ENCODE measurements at regions not wholly inside any gene's neighbourhood (a gene's known extent, or its start where the extent isn't known, plus 50 kb on each side); places are given as distances from the start of the nearest gene placed in this dataset.

DNA sequence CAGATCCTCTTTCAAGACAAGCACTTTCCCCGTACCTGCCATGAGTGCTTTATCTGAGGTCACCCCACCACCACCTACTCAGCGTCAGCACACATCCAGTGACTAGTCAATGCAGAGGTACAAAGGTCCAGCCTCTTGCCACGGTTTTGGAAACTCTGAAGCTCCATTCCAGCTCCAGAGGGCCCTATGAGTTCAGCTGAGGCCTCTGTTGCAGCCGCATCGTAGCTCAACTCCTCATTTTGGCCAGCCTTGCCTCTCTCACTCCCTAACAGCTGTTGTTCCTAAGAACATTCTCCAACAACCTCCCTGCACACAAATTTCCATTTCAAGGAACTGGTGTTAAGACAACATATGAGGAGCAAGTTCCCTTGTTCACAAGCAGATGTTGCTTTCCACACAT lies 405.1 kb upstream of the PROK2 start:
- H3K4me1 Mint-ChIP-seq (ENCODE audit: low read depth) = peaks cover 13% of the 10 kb centered on the region
- no peak overlapping the region for H3K27ac Mint-ChIP-seq
- peaks cover 1% of the 10 kb centered on the region for H3K36me3 Mint-ChIP-seq (ENCODE audit: low read depth)
- no peaks in the 10 kb centered on the region for H3K27me3 Mint-ChIP-seq (ENCODE audit: low read depth)
- H3K4me3 Mint-ChIP-seq = no peak overlapping the region
- H3K9me3 Mint-ChIP-seq = peaks cover 17% of the 10 kb centered on the region

DNA sequence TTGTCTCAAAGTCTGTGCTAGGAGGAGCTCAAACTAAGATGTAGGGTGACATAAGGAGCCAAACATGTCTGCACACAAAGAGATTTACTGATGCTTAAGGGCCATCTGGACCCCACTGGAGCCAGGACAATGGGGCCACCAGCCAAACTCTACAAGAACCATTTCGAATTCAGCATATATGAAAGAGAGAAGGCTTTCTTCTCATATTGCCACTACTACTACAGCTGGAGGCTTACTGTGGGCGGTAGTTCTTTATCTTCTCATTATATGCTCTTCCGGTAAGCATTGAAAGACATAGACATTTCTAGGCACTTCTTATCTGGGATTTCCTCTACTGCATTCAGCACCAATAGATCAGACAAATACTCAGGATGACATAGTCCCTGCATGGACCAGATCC lies 404.4 kb upstream of the PROK2 start:
- Mint-ChIP-seq H3K9me3 (peaks cover 17% of the 10 kb centered on the region), H3K4me3 (no peak overlapping the region), H3K27me3 (ENCODE audit: low read depth) (no peaks in the 10 kb centered on the region)

DNA sequence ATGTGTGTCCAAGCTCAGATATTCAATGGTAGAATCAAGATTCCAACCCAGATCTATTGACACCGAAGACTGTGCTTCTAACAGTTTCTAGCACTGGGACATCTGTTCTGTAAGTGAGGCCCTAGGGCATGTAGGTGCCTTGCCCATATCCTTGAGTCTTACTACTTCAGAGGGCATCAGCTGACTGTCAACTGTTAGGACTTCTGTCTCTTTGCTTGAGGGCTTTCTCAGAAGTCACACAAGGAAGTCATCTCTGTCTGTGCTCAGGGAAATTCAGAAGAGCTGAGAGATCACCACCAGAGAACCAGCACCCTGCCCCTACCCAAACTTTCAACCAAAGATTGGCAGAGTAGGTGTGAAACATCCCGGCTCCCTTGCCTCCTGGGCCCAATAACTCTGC lies 403.6 kb upstream of the PROK2 start:
- H3K4me3 Mint-ChIP-seq = no peak overlapping the region
- H3K9me3 Mint-ChIP-seq = peaks cover 17% of the 10 kb centered on the region
- no peak overlapping the region for H3K27ac Mint-ChIP-seq

More for the DNA sequence above, 404.4 kb upstream of the PROK2 start:
- peaks cover 13% of the 10 kb centered on the region for H3K4me1 Mint-ChIP-seq (ENCODE audit: low read depth)
- peaks cover 1% of the 10 kb centered on the region for H3K36me3 Mint-ChIP-seq (ENCODE audit: low read depth)
- no peak overlapping the region for H3K27ac Mint-ChIP-seq

DNA sequence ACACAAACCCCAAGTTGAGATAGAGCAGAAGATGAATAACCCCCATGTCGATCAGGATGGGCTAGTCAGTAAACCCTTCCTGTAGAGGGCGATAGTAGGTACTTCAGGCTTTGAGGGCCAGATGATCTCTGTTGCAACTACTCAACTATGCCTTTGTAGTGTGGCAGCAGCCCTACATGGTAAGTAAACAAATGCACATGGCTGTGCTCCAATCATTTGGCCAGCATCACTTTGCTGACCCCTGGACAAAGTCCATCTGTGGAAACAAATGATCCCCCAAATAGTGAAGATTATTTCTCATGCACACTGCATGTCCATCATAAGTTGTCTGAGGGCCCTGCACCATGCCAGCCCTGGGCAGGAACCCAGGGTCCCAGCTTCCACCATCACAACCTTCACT lies 402.2 kb upstream of the PROK2 start:
- Mint-ChIP-seq H3K4me1 (ENCODE audit: low read depth) (peaks cover 13% of the 10 kb centered on the region), H3K27me3 (ENCODE audit: low read depth) (peaks cover 6% of the 10 kb centered on the region), H3K36me3 (ENCODE audit: low read depth) (peaks cover 1% of the 10 kb centered on the region), H3K27ac (no peak overlapping the region), H3K9me3 (peaks cover 12% of the 10 kb centered on the region), H3K4me3 (no peak overlapping the region)

More for the DNA sequence above, 403.6 kb upstream of the PROK2 start:
- H3K36me3 Mint-ChIP-seq (ENCODE audit: low read depth) = peaks cover 1% of the 10 kb centered on the region
- H3K4me1 Mint-ChIP-seq (ENCODE audit: low read depth) = peaks cover 13% of the 10 kb centered on the region
- H3K27me3 Mint-ChIP-seq (ENCODE audit: low read depth) = no peaks in the 10 kb centered on the region

DNA sequence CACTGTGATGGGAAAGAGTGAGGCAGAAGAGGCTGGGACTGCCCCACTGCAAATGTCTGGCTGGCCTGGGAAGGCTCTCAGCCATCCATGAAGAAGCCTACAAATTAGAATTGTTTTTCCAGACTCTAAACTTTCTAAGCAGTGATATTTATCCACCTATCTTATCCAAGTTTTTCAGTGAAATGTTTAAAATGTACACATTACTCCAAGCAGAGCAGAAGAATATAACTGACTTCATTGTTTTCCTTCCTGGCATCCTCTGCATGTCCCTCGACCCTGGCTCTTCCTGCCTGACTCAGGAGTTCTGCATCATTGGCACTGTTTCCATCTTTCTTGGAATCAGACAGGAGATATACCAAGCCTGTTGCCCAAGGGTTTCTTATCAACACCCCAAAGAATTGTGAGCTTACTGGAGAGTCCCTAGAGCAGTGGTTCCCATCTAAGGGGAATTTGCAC lies 401.5 kb upstream of the PROK2 start:
- peaks cover 12% of the 10 kb centered on the region for H3K27me3 Mint-ChIP-seq (ENCODE audit: low read depth)
- H3K27ac Mint-ChIP-seq = no peak overlapping the region
- peaks cover 13% of the 10 kb centered on the region for H3K4me1 Mint-ChIP-seq (ENCODE audit: low read depth)
- H3K36me3 Mint-ChIP-seq (ENCODE audit: low read depth) = peaks cover 1% of the 10 kb centered on the region
- H3K9me3 Mint-ChIP-seq = peaks cover 6% of the 10 kb centered on the region
- H3K4me3 Mint-ChIP-seq = no peak overlapping the region

DNA sequence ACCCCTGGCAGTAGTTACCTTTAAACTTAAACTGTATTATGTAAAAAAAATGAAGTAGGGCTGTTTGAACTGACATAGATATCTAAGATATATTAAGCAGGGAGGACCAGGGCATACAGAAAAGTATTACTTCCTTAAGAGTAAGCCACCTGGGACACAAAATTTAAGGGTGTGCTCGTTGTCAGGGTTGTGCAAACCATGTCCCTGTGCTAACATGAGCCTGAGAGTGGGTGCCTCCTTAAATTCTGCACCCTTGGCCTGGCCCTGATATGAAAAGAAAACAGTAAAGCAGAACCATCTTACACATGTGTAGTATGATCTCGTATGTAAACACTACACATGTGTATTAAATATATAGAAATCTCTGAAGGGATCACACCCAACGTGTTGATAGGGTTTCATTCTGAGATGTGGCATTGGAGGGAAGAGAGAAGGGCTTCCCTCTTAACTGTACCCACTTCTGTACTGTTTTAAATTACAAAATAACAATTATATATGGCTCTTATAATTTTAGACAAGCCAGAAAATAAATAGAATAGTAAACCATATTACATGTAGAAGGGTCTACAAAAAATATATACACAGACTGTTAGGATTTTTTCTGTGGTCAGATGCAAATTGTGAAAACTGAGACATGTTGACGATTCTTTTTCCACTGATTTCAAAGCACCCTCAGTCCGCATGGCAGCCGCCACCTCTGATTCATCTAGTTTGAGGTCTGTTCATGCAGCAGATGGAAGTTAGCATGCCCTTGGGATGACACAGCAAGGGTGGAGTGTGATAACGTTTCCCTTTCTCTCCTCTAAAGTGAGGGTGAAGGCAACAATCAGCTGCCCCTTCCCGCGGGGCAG lies 400.8 kb upstream of the PROK2 start:
- peaks cover under 1% of the 10 kb centered on the region for H3K9me3 Mint-ChIP-seq
- no peaks in the 10 kb centered on the region for H3K36me3 Mint-ChIP-seq (ENCODE audit: low read depth)
- H3K4me3 Mint-ChIP-seq = no peak overlapping the region
- no peak overlapping the region for H3K27ac Mint-ChIP-seq
- H3K4me1 Mint-ChIP-seq (ENCODE audit: low read depth) = peaks cover 13% of the 10 kb centered on the region
- H3K27me3 Mint-ChIP-seq (ENCODE audit: low read depth) = peaks cover 17% of the 10 kb centered on the region

DNA sequence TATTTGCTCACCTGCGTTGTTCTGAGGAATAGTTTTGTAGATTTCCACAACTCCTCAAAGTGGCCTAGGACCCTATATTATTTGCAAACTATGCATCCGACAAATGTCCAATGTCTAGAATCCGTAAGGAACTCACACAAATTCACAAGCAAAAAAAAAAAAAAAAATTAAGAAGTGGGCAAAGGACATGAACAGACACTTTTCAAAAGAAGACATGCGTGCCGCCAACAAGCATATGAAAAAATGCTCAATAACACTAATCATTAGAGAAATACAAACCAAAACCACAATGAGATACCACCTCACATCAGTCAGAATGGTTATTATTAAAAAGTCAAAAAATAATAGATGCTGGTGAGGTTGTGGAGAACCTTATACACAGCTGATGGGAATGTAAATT lies 398.5 kb upstream of the PROK2 start:
- Mint-ChIP-seq H3K36me3 (ENCODE audit: low read depth) (no peaks in the 10 kb centered on the region), H3K4me1 (ENCODE audit: low read depth) (peaks cover 4% of the 10 kb centered on the region), H3K27me3 (ENCODE audit: low read depth) (peaks cover 23% of the 10 kb centered on the region), H3K4me3 (no peak overlapping the region), H3K27ac (no peak overlapping the region), H3K9me3 (no peaks in the 10 kb centered on the region)

DNA sequence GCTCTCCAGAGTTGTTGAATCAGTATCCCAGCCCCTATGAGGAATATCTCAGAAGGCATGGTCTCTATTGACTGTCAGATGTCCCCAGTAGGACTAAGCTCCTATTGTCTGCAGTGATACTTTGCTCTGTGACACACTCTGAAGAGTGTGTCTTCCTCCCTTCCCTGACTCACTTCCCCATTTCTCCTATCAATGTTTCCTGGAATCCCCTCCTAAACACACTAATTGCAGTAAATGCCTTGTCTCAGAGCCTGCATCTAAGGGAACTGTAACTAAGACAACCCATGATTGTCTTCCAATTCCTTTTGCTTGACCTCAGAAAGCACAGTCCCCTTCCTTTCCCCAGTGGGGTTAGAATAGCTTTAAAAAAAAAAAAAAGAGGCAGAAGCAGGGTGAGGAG lies 397.3 kb upstream of the PROK2 start:
- Mint-ChIP-seq H3K9me3 (no peaks in the 10 kb centered on the region), H3K27ac (no peak overlapping the region), H3K4me3 (no peak overlapping the region), H3K4me1 (ENCODE audit: low read depth) (peaks cover under 1% of the 10 kb centered on the region), H3K27me3 (ENCODE audit: low read depth) (peaks cover 23% of the 10 kb centered on the region), H3K36me3 (ENCODE audit: low read depth) (no peaks in the 10 kb centered on the region)

DNA sequence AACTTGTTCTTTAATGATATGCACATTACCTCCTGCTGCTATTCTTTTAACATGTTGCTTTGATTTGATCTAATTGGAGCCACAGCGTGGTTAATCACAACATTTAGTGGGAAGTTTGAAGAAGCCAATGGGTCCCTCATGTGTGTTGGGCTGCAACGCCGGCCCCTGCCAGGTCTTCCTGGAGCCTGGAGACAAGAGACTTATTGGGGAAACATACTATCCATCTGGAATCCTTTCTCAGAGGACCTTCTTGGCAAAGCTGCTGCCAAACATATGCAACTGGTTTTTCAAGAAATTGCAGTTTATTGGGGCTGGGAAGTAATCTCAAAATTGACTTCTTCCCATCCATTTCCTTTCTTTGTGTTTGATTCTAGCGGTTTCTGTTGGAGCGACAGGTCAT lies 396.3 kb upstream of the PROK2 start:
- no peaks in the 10 kb centered on the region for H3K36me3 Mint-ChIP-seq (ENCODE audit: low read depth)

DNA sequence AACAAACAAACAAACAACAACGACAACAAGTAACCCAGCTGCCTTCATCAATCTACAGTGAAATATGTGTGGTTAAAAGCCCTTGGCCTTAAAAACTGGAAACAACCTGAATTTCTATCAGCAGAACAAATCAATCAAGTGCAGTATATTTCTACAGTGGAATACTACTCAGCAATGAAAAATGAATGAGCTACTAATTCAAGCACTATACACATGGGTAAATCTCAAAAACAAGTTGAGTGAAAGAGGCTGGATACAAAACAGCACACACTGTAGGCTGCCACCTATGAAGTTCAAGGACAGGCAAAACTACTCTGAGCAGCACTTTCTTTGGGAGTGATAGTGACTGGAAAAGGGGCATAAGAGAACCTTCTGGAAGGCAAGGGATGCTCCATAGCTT lies 395.5 kb upstream of the PROK2 start:
- Mint-ChIP-seq H3K27me3 (ENCODE audit: low read depth) (peaks cover 28% of the 10 kb centered on the region), H3K36me3 (ENCODE audit: low read depth) (no peaks in the 10 kb centered on the region)

More for the DNA sequence above, 396.3 kb upstream of the PROK2 start:
- H3K27me3 Mint-ChIP-seq (ENCODE audit: low read depth) = peaks cover 23% of the 10 kb centered on the region
- H3K4me3 Mint-ChIP-seq = no peak overlapping the region
- H3K9me3 Mint-ChIP-seq = no peaks in the 10 kb centered on the region
- H3K4me1 Mint-ChIP-seq (ENCODE audit: low read depth) = peaks cover 4% of the 10 kb centered on the region
- no peak overlapping the region for H3K27ac Mint-ChIP-seq

DNA sequence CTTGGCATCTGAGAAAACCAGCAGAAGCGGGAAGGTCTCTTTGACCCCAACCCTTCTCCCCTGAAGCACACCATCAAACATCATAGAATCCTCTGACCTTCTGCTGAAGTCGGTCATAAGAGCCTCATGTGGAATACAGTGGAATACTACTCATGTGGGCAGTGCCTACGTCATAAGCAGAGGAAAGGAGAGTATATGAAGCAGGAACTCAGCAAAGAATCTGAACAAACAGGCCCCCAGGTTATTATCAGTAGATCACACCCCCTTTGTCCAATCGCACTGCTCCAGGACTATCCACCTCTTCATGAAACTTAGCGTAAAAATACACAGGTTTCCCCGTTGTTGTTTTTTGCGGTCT lies 394.1 kb upstream of the PROK2 start:
- Mint-ChIP-seq H3K4me1 (ENCODE audit: low read depth) (peaks cover 4% of the 10 kb centered on the region), H3K27ac (no peak overlapping the region), H3K36me3 (ENCODE audit: low read depth) (no peaks in the 10 kb centered on the region), H3K4me3 (no peak overlapping the region), H3K9me3 (no peaks in the 10 kb centered on the region), H3K27me3 (ENCODE audit: low read depth) (peaks cover 35% of the 10 kb centered on the region)

More for the DNA sequence above, 395.5 kb upstream of the PROK2 start:
- Mint-ChIP-seq H3K4me1 (ENCODE audit: low read depth) (peaks cover 4% of the 10 kb centered on the region), H3K9me3 (no peaks in the 10 kb centered on the region), H3K27ac (no peak overlapping the region), H3K4me3 (no peak overlapping the region)

DNA sequence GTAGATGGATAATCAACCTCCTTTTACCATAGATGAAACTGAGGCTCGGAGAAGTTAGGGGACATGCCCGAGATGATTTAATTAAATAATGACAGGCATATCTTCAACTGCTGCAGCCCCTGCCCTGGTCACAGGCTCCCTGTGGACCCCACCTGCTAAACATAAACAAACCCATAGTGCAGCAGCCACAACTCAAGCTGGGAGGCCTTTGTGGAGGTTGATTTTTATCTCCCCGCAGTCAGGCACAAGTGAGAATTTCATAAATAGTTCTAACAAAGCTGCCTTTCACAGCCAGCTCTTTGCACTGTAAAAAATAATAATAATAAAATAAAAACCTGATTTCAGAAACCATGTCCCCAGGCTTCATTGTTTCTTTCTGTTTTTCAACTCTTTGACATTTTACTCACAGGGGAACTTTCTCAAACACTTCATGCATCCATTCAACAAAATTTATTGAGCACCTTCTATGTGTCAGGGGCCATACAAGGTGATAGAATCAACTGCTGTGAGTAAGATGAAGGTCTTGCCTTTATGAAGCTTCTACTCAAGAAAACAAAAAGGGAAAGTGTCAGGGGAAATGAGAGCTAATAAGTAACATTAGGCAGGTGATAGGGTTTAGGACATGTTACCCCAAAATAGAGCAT lies 393.6 kb upstream of the PROK2 start:
- Mint-ChIP-seq H3K4me3 (no peak overlapping the region), H3K27me3 (ENCODE audit: low read depth) (peaks cover 35% of the 10 kb centered on the region)

DNA sequence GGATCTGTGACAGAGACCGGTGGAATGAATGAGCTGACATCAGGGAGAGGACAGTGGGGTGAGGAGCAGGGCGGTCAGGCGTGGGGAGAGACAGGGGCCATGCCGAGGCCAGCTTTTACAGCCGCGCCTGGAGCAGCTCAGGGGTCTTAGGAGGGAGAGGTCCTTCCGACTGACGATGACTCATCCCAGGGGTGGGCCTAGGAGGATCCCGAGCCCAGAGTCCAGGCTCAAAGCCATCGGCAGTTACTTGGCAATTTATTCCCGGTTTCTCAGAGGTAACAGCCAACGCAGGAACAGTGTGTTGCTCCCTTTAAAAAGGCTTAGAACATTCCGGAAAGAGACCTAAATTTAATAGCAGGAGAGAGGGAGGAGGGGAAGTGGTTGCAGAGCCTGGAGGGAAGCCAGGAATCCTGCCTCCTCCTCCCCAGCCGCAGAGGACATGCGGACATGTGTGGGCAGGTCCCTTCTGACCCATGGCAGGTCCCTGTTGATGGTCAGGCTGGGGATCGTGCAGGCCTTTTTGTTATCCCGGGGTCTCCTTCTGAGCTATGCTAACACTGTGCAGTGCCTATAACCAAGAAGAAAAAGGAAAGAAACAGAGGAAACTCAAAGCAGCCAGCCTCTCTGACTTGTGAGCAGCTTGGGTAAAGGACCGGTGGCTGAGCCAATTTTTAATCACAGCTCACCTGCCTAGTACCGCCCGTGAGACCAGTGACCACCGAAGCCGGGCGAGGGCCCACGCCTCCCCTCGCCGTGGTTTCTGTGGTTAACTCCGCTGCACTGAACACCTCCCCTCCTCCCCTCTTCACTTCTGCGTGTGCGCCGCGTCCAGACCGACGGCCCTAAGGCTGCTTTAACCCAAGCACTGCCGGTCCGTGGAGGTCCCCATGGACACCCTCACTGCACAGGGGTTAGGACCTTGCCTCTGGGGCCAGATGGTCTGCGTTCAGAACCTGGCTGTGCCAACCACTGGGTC lies 392.4 kb upstream of the PROK2 start:
- peaks cover 4% of the 10 kb centered on the region for H3K4me1 Mint-ChIP-seq (ENCODE audit: low read depth)
- H3K4me3 Mint-ChIP-seq = peak overlapping the region; percentile 24
- H3K36me3 Mint-ChIP-seq (ENCODE audit: low read depth) = no peaks in the 10 kb centered on the region
- H3K27ac Mint-ChIP-seq = no peak overlapping the region
- H3K27me3 Mint-ChIP-seq (ENCODE audit: low read depth) = peaks cover 32% of the 10 kb centered on the region
- no peaks in the 10 kb centered on the region for H3K9me3 Mint-ChIP-seq

More for the DNA sequence above, 393.6 kb upstream of the PROK2 start:
- H3K9me3 Mint-ChIP-seq = no peaks in the 10 kb centered on the region
- peaks cover 4% of the 10 kb centered on the region for H3K4me1 Mint-ChIP-seq (ENCODE audit: low read depth)
- no peaks in the 10 kb centered on the region for H3K36me3 Mint-ChIP-seq (ENCODE audit: low read depth)
- no peak overlapping the region for H3K27ac Mint-ChIP-seq

DNA sequence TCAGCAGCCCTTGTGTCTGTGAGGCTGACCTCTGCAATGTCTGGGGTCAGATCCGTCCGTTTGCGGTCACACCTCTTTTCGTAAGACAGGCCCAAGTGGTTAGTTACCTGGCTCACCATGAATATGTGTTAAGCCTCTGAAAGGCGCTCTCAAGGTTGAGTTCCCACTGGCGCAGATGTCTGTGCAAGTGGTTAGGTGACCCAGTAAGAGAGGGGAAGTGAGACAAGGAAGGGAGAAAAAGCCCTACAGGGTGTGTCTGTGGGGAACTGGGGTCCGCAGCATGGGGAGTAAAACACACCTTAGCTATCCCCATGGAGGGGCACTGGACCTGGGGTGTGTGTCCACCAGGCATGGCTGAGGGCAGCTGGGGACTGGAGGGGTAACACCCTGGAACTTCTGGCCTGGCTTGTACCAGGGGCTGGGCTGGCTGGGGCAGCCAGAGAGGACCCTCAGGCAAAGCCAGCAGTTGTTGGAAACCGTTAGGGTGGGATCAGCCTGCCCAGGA lies 391.6 kb upstream of the PROK2 start:
- Mint-ChIP-seq H3K9me3 (no peaks in the 10 kb centered on the region), H3K27me3 (ENCODE audit: low read depth) (peaks cover 24% of the 10 kb centered on the region), H3K27ac (no peak overlapping the region), H3K36me3 (ENCODE audit: low read depth) (no peaks in the 10 kb centered on the region), H3K4me1 (ENCODE audit: low read depth) (peaks cover 4% of the 10 kb centered on the region), H3K4me3 (no peak overlapping the region)
